HepG2 (cell line): ENCODE measurements at regions not wholly inside any gene's neighbourhood (a gene's known extent, or its start where the extent isn't known, plus 50 kb on each side); places are given as distances from the start of the nearest gene placed in this dataset.

Experiments
- ATAC-seq: fragments of 200-7000 bp; cut with Tn5 transposase; 3 replicates; pipeline ENCODE4 v1.9.1; 2020; ENCODE audit warnings: mild to moderate bottlenecking, moderate library complexity
- BruUV-seq: library from RNA; stranded (reverse); fragments of 400-500 nt; replicated peaks from 2 replicates; lab custom pipeline; 2021; lab: Mats Ljungman, UMichigan
- CTCF ChIA-PET: fragments of 300-600 bp; formaldehyde crosslinking; extraction: SDS; loops from one replicate; lab custom pipeline; 2021; ENCODE audit warnings: low total read pairs, inconsistent platforms, low intra/inter-chr PET ratio; lab: Yijun Ruan, JAX
- POLR2A ChIA-PET: fragments of 350-600 bp; sonication (Branson Sonifier 250); formaldehyde crosslinking; loops from one replicate; lab custom pipeline; 2020; ENCODE audit warnings: antibody characterized with exemption, inconsistent platforms; lab: Yijun Ruan, JAX
- DNase-seq: peaks from one replicate; pipeline ENCODE4 v3.0.0-alpha.2; 2015; ENCODE audit warnings: low spot score
- FAIRE-seq: peaks from 3 replicates; lab custom pipeline; 2011; peaks lifted over from hg19 to GRCh38; lab: Jason Lieb, UNC
- H2AFZ ChIP-seq: one replicate; pipeline ENCODE4 v1.6.1; 2011; ENCODE audit warnings: low read length, inconsistent platforms
- H3K27ac ChIP-seq: fragments of 300-600 bp; 3 replicates; pipeline ENCODE4 v1.8.0; 2011; ENCODE audit warnings: mixed run types, mild to moderate bottlenecking, mixed read lengths, low read length, inconsistent platforms; ENCODE audit not compliant: insufficient read depth; ENCODE audit errors: extremely low read length
- H3K27me3 ChIP-seq, 2 experiments: fragments of 200-600 bp in 1 of 2; 2 replicates in 1 of 2; 3 replicates in 1 of 2; pipeline versions ENCODE4 v1.6.0 to v1.8.0; 2011; ENCODE audit warnings: low read length in 2 of 2, mild to moderate bottlenecking in 2 of 2, moderate library complexity in 2 of 2, inconsistent platforms in 1 of 2; ENCODE audit not compliant: insufficient read depth in 2 of 2, control insufficient read depth in 1 of 2
- H3K36me3 ChIP-seq, 2 experiments: fragments of 200-600 bp in 1 of 2; replicated peaks in 1 of 2; 2 replicates in 1 of 2; 3 replicates in 1 of 2; pipeline versions ENCODE4 v1.5.1 to v1.8.0; 2011; ENCODE audit warnings: low read length in 2 of 2, inconsistent platforms in 1 of 2; ENCODE audit not compliant: insufficient read depth in 2 of 2, control insufficient read depth in 1 of 2
- H3K4me1 ChIP-seq: 2 replicates; pipeline ENCODE4 v1.5.1; 2012; ENCODE audit warnings: low read length, inconsistent platforms; ENCODE audit not compliant: insufficient read depth
- H3K4me2 ChIP-seq: 2 replicates; pipeline ENCODE4 v1.6.0; 2011; ENCODE audit warnings: low read depth, low read length, inconsistent platforms
- H3K4me3 ChIP-seq, 3 experiments: fragments of 200-600 bp in 1 of 3; sonication (generic), shearing (Covaris generic) in 1 of 3; replicated peaks in 1 of 3; 2 replicates each; pipeline ENCODE4 v1.5.1; 2011 to 2016; ENCODE audit warnings: low read length in 3 of 3, inconsistent platforms in 2 of 3, low read depth in 2 of 3, mild to moderate bottlenecking in 2 of 3, control low read depth in 1 of 3, mixed read lengths in 1 of 3; ENCODE audit not compliant: insufficient read depth in 1 of 3
- H3K79me2 ChIP-seq: one replicate; pipeline ENCODE4 v1.6.1; 2011; ENCODE audit warnings: low read length, inconsistent platforms; ENCODE audit not compliant: insufficient read depth
- H3K9ac ChIP-seq: 2 replicates; pipeline ENCODE4 v1.6.0; 2011; ENCODE audit warnings: mild to moderate bottlenecking, low read depth, low read length, inconsistent platforms; ENCODE audit not compliant: insufficient read depth
- H3K9me3 ChIP-seq: 2 replicates; pipeline ENCODE4 v1.5.1; 2012; ENCODE audit warnings: mild to moderate bottlenecking, low read length
- H4K20me1 ChIP-seq: 2 replicates; pipeline ENCODE4 v1.6.0; 2011; ENCODE audit warnings: inconsistent platforms, mild to moderate bottlenecking, low read length, moderate library complexity; ENCODE audit not compliant: insufficient read depth
- ARHGAP35 ChIP-seq: sonication (generic); formaldehyde crosslinking; IDR thresholded peaks from 2 replicates; pipeline ENCODE4 v1.9.0; 2022; ENCODE audit warnings: mild to moderate bottlenecking, inconsistent platforms, moderate library complexity, missing genetic modification reagents, borderline replicate concordance
- GTF3A ChIP-seq: sonication (generic); formaldehyde crosslinking; conservative IDR thresholded peaks from 2 replicates; pipeline ENCODE4 v1.4.0; 2020; ENCODE audit warnings: mild to moderate bottlenecking, missing genetic modification reagents
- MTF1 ChIP-seq: sonication (generic); formaldehyde crosslinking; IDR thresholded peaks from 2 replicates; pipeline ENCODE4 v1.5.0; 2020; ENCODE audit warnings: missing genetic modification reagents
- NFE2L2 ChIP-seq: fragments of 150-350 bp; IDR thresholded peaks from 2 replicates; pipeline ENCODE4 v1.6.1; 2014; ENCODE audit warnings: low read length
- SAFB2 ChIP-seq: sonication (generic); formaldehyde crosslinking; IDR thresholded peaks from 2 replicates; pipeline ENCODE4 v1.5.1; 2020; ENCODE audit warnings: missing genetic modification reagents, low read depth, mild to moderate bottlenecking, borderline replicate concordance
- SP5 ChIP-seq: IDR thresholded peaks from 2 replicates; pipeline ENCODE4 v1.6.1; 2016; ENCODE audit warnings: low read depth, borderline replicate concordance
- ZBTB1 ChIP-seq: sonication (generic); formaldehyde crosslinking; IDR thresholded peaks from 2 replicates; pipeline ENCODE4 v1.4.0; 2020; ENCODE audit warnings: missing genetic modification reagents, borderline replicate concordance
- ZNF3 ChIP-seq: IDR thresholded peaks from 2 replicates; pipeline ENCODE4 v1.7.0; 2017; ENCODE audit warnings: inconsistent platforms
- ZNF34 ChIP-seq: sonication (generic); formaldehyde crosslinking; IDR thresholded peaks from 2 replicates; pipeline ENCODE4 v1.4.0; 2020; ENCODE audit warnings: mild to moderate bottlenecking, missing genetic modification reagents, borderline replicate concordance
- ZNF343 ChIP-seq: sonication (generic); formaldehyde crosslinking; IDR thresholded peaks from 2 replicates; pipeline ENCODE4 v1.4.0; 2020; ENCODE audit warnings: mild to moderate bottlenecking, missing genetic modification reagents
- ZNF468 ChIP-seq: sonication (generic); formaldehyde crosslinking; IDR thresholded peaks from 2 replicates; pipeline ENCODE4 v1.8.0; 2022; ENCODE audit warnings: mild to moderate bottlenecking, moderate library complexity, missing genetic modification reagents
- ZNF496 ChIP-seq: sonication (generic); formaldehyde crosslinking; IDR thresholded peaks from 2 replicates; pipeline ENCODE4 v1.8.1; 2023; ENCODE audit warnings: mild to moderate bottlenecking, moderate library complexity, missing genetic modification reagents; ENCODE audit not compliant: insufficient replicate concordance
- ZNF546 ChIP-seq: sonication (generic); formaldehyde crosslinking; conservative IDR thresholded peaks from 2 replicates; pipeline ENCODE4 v1.8.1; 2023; ENCODE audit warnings: mild to moderate bottlenecking, missing genetic modification reagents
- ZNF672 ChIP-seq: sonication (generic); formaldehyde crosslinking; IDR thresholded peaks from 2 replicates; pipeline ENCODE4 v1.8.1; 2022; ENCODE audit warnings: missing genetic modification reagents
- ZNF839 ChIP-seq: sonication (generic); formaldehyde crosslinking; IDR thresholded peaks from 2 replicates; pipeline ENCODE4 v1.4.0; 2020; ENCODE audit warnings: missing genetic modification reagents, mild to moderate bottlenecking, borderline replicate concordance
- WGBS: methylation state at CpG from one replicate; pipeline ENCODE4 v1.1.6; 2017; ENCODE audit warnings: low lambda C conversion rate; 5-methylcytosine and 5-hydroxymethylcytosine counted together
- in situ Hi-C: cut with HindIII; loops from 2 replicates; pipeline ENCODE4 v1.10.0; 2017; ENCODE audit warnings: low pct_unique_long_range_greater_than_20kb; ENCODE audit not compliant: extremely low pct_ligation_motif_present
- intact Hi-C: fragments of 100-400 bp; cut with micrococcal nuclease; formaldehyde crosslinking; loops from one replicate; pipeline ENCODE4 v1.10.0; 2022; ENCODE audit not compliant: unreplicated experiment
- TF ChIP-seq, protein P1 (sequence below): sonication (generic); formaldehyde crosslinking; conservative IDR thresholded peaks from 2 replicates; pipeline ENCODE4 v1.4.0; 2020; ENCODE audit warnings: missing genetic modification reagents
- TF ChIP-seq, protein P2 (sequence below): sonication (generic); formaldehyde crosslinking; IDR thresholded peaks from 2 replicates; pipeline ENCODE4 v1.4.0; 2020; ENCODE audit warnings: missing genetic modification reagents

DNA sequence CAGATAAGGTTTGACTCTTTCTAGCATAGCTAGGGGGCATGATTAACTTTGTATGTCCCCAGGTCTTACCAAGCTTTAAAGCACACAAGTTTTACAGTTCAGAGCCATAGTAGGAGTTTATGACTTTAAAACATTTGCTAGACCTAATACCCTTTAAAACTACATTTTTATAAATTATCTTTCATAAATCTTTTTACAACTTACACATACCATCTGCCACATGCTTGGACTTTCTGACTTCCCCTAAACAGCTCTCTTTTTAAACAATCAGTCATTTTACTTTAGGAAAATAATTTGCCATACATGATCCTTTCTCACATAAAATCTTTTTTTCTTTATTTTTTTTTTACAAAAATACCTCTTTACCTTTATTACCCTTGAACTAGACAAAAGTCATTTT, 735.3 kb upstream of the CADM2 start (continued):
- TF ChIP-seq ZNF672 (CRISPR knock-in tag) (no peak), ZNF3 (CRISPR knock-in tag) (no peak), NFE2L2 (no peak), ZNF496 (CRISPR knock-in tag) (no peak), ZNF546 (CRISPR knock-in tag) (no peak)

DNA sequence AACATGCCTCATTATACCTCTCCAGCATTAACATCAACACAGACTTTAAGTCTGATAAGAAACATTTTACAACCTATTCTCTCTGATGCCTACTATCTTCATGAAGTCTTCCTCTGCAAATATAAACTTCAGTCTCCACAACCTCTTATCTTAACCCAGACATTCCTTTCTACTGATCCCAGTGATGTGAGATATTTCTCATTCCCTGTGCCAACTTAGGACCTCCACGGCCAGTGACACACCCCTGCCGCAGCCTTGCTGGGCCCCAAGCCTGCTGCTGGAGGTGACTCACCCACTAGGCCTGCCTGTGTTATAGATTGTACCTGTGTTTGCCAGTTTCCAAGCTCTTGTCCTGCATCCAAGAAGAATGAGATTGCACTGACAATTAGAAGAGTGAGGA, 734.5 kb upstream of the CADM2 start:
- Histone ChIP-seq H3K9me3 (peaks cover 76% of the 10 kb centered on the region), H3K36me3 (no peaks in the 10 kb centered on the region), H3K4me2 (no peak overlapping the region), H3K27ac (no peak overlapping the region), H3K4me3 (no peak overlapping the region), H3K4me1 (no peaks in the 10 kb centered on the region), H3K79me2 (no peaks in the 10 kb centered on the region), H3K27me3 (no peaks in the 10 kb centered on the region), H4K20me1 (no peaks in the 10 kb centered on the region), H2AFZ (no peak overlapping the region), H3K9ac (no peak overlapping the region)
- intact Hi-C loops: no loop called here
- WGBS: 0% methylated on average over 2 of the region's 2 CpGs
- FAIRE-seq (no peak), DNase-seq (no peak), ATAC-seq (no peak)
- no TSS peak for BruUV-seq
- in situ Hi-C loops: no loop called here
- ChIA-PET CTCF (no interaction called here), POLR2A (no interaction called here)
- TF ChIP-seq ZNF343 (CRISPR knock-in tag) (no peak), ARHGAP35 (no peak), SAFB2 (no peak), ZNF839 (CRISPR knock-in tag) (no peak), ZBTB1 (CRISPR knock-in tag) (no peak), SP5 (CRISPR knock-in tag) (no peak), MTF1 (no peak), ZNF34 (CRISPR knock-in tag) (no peak), ZNF468 (no peak), GTF3A (CRISPR knock-in tag) (no peak)
- TF ChIP-seq, protein P1, sequence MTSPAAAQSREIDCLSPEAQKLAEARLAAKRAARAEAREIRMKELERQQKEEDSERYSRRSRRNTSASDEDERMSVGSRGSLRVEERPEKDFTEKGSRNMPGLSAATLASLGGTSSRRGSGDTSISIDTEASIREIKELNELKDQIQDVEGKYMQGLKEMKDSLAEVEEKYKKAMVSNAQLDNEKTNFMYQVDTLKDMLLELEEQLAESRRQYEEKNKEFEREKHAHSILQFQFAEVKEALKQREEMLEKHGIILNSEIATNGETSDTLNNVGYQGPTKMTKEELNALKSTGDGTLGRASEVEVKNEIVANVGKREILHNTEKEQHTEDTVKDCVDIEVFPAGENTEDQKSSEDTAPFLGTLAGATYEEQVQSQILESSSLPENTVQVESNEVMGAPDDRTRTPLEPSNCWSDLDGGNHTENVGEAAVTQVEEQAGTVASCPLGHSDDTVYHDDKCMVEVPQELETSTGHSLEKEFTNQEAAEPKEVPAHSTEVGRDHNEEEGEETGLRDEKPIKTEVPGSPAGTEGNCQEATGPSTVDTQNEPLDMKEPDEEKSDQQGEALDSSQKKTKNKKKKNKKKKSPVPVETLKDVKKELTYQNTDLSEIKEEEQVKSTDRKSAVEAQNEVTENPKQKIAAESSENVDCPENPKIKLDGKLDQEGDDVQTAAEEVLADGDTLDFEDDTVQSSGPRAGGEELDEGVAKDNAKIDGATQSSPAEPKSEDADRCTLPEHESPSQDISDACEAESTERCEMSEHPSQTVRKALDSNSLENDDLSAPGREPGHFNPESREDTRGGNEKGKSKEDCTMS (CRISPR knock-in tag): no peak
- TF ChIP-seq, protein P2, sequence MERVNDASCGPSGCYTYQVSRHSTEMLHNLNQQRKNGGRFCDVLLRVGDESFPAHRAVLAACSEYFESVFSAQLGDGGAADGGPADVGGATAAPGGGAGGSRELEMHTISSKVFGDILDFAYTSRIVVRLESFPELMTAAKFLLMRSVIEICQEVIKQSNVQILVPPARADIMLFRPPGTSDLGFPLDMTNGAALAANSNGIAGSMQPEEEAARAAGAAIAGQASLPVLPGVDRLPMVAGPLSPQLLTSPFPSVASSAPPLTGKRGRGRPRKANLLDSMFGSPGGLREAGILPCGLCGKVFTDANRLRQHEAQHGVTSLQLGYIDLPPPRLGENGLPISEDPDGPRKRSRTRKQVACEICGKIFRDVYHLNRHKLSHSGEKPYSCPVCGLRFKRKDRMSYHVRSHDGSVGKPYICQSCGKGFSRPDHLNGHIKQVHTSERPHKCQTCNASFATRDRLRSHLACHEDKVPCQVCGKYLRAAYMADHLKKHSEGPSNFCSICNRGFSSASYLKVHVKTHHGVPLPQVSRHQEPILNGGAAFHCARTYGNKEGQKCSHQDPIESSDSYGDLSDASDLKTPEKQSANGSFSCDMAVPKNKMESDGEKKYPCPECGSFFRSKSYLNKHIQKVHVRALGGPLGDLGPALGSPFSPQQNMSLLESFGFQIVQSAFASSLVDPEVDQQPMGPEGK (CRISPR knock-in tag): no peak
